Upper lobe of left lung (tissue), 6 donors: ENCODE measurements at regions not wholly inside any gene's neighbourhood (a gene's known extent, or its start where the extent isn't known, plus 50 kb on each side); places are given as distances from the start of the nearest gene placed in this dataset.

Source experiments
- ATAC-seq, 2 donors: fragments of 200-7000 bp; cut with Tn5 transposase; one replicate each; pipeline ENCODE4 v1.9.1; 2022; ENCODE audit warnings: mild to moderate bottlenecking in 2 of 2, moderate library complexity in 2 of 2; ENCODE audit not compliant: low FRiP score in 2 of 2
- DNase-seq, 2 donors: peaks; one replicate each; pipeline ENCODE4 v3.0.0-alpha.2; 2019 to 2020
- H3K27ac ChIP-seq, 4 donors: fragments of 200-600 bp; sonication (generic); one replicate each; pipeline ENCODE4 v1.5.1; 2016 to 2019
- H3K27me3 ChIP-seq, 4 donors: fragments of 200-600 bp; sonication (generic); one replicate each; pipeline ENCODE4 v1.5.1; 2017 to 2019
- H3K36me3 ChIP-seq, 4 donors: fragments of 200-600 bp; sonication (generic); one replicate each; pipeline ENCODE4 v1.5.1; 2016 to 2019
- H3K4me1 ChIP-seq, 4 donors: fragments of 200-600 bp; sonication (generic); one replicate each; pipeline ENCODE4 v1.5.1; 2018 to 2019
- H3K4me3 ChIP-seq, 4 donors: fragments of 200-600 bp; sonication (generic); one replicate each; pipeline ENCODE4 v1.5.1; 2017 to 2019; ENCODE audit warnings: mild to moderate bottlenecking in 2 of 4, moderate library complexity in 1 of 4
- H3K9me3 ChIP-seq, 4 donors: fragments of 200-600 bp; sonication (generic); one replicate each; pipeline ENCODE4 v1.5.1; 2018 to 2019
- EP300 ChIP-seq, 4 donors: sonication (generic); formaldehyde crosslinking; IDR thresholded peaks; one replicate each; pipeline ENCODE4 v1.5.1; 2017; ENCODE audit warnings: antibody characterized with exemption in 4 of 4, control low read depth in 2 of 4
- POLR2A ChIP-seq, 4 donors: fragments of 450-650 bp; IDR thresholded peaks; one replicate each; pipeline ENCODE4 v1.5.1; 2016 to 2017; ENCODE audit warnings: antibody characterized with exemption in 4 of 4, mild to moderate bottlenecking in 2 of 4
- POLR2AphosphoS5 ChIP-seq, 2 donors: sonication (generic); formaldehyde crosslinking; IDR thresholded peaks; one replicate each; pipeline ENCODE4 v1.5.1; 2017; ENCODE audit warnings: antibody characterized with exemption in 2 of 2
- WGBS, 2 donors: methylation state at CpG; one replicate each; pipeline ENCODE4 v1.1.5; 2017 to 2018; 5-methylcytosine and 5-hydroxymethylcytosine counted together
- TF ChIP-seq, protein P1 (sequence below), 6 experiments: fragments of 450-650 bp in 4 of 6; fragments of 200-600 bp in 2 of 6; sonication (generic) in 2 of 6; IDR thresholded peaks; one replicate each; pipeline ENCODE4 v1.5.1; 2016 to 2019; ENCODE audit warnings: antibody characterized with exemption in 6 of 6
- donor health status: DM: no; HTN: no; CAD: no; lungs with moderate emphysema.
- donor health status: DM: no; HTN: yes; CAD: no; lungs with severe emphysema.

DNA sequence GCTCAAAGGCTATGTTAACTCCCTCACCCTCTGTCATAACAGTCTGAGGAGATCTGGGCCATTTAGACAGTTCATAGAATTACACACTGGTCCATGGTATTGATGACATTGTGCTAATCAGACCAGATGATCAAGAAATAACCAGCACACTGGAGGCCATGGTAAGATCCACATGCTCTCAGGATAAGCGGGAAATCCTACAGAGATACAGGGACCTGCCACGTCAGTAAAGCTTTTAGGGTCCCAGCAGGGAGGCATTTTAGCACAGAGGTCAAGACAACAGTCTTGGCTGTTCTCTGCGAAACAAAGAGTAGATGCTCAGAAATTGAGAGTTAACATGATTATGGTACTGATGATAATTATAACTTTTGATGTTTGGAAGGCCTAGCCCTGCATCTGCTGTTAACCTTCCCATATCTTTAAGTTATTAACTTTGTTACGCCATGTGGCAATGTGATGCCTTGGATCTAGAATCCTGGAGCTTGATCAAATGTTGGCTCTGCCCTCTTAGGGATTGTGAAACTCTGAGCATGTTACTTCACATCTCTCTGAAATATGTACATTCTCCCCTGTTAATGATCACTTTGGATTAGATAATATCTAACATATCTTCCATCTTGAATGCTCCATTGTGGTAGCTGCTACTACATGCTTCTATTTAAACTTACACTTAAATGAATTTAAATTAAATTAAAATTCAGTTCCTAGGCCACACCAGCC, 172.0 kb upstream of the SOX9 start:
- H3K9me3 ChIP-seq: no peaks in the 10 kb centered on the region

DNA sequence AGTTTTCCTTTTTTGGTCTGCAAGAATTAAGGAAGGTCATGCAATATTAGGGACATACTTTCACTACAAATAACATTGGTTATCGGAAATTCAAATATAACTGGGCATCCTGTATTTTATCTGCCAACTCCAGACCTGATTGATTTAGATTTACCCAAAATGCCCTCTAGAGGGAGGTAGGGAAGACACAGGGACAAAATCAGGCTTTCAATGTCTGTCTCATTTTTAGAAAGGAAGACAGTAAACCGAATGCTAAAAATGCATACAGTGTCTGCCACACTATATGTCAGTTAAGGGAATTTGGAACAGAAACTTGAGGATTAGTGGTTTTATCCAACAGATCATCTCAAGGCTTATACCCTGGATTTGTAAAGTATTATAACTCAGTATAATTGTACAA, 161.7 kb upstream of the SOX9 start:
- H3K4me3 ChIP-seq: no peak overlapping the region
- H3K27me3 ChIP-seq: no peaks in the 10 kb centered on the region
- no peak overlapping the region for H3K27ac ChIP-seq
- H3K36me3 ChIP-seq: no peaks in the 10 kb centered on the region
- no peak for ATAC-seq
- H3K4me1 ChIP-seq: no peaks in the 10 kb centered on the region
- no peak for DNase-seq
- H3K9me3 ChIP-seq: no peaks in the 10 kb centered on the region
- WGBS, 2 donors: 87 to 89% methylated on average over 2 of the region's 2 CpGs
- no peak for TF ChIP-seq EP300 (IDR thresholded peaks at IDR 0.05)
- TF ChIP-seq, protein P1, sequence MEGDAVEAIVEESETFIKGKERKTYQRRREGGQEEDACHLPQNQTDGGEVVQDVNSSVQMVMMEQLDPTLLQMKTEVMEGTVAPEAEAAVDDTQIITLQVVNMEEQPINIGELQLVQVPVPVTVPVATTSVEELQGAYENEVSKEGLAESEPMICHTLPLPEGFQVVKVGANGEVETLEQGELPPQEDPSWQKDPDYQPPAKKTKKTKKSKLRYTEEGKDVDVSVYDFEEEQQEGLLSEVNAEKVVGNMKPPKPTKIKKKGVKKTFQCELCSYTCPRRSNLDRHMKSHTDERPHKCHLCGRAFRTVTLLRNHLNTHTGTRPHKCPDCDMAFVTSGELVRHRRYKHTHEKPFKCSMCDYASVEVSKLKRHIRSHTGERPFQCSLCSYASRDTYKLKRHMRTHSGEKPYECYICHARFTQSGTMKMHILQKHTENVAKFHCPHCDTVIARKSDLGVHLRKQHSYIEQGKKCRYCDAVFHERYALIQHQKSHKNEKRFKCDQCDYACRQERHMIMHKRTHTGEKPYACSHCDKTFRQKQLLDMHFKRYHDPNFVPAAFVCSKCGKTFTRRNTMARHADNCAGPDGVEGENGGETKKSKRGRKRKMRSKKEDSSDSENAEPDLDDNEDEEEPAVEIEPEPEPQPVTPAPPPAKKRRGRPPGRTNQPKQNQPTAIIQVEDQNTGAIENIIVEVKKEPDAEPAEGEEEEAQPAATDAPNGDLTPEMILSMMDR (IDR thresholded peaks at IDR 0.05): no peak
- TF ChIP-seq POLR2A (IDR thresholded peaks at IDR 0.05): no peak
- TF ChIP-seq POLR2AphosphoS5 (IDR thresholded peaks at IDR 0.05): no peak

More for the DNA sequence above, 172.0 kb upstream of the SOX9 start:
- no peak for TF ChIP-seq POLR2A (IDR thresholded peaks at IDR 0.05)
- TF ChIP-seq POLR2AphosphoS5 (IDR thresholded peaks at IDR 0.05): no peak
- TF ChIP-seq, protein P1 (IDR thresholded peaks at IDR 0.05): no peak
- no peak for TF ChIP-seq EP300 (IDR thresholded peaks at IDR 0.05)
- Histone ChIP-seq H3K4me3 (no peak overlapping the region), H3K27ac (no peak overlapping the region), H3K27me3 (no peaks in the 10 kb centered on the region), H3K4me1 (no peaks in the 10 kb centered on the region), H3K36me3 (no peaks in the 10 kb centered on the region)
- ATAC-seq (no peak), DNase-seq (no peak)
- 86 to 89% methylated on average over 4 of the region's 4 CpGs for WGBS, 2 donors

DNA sequence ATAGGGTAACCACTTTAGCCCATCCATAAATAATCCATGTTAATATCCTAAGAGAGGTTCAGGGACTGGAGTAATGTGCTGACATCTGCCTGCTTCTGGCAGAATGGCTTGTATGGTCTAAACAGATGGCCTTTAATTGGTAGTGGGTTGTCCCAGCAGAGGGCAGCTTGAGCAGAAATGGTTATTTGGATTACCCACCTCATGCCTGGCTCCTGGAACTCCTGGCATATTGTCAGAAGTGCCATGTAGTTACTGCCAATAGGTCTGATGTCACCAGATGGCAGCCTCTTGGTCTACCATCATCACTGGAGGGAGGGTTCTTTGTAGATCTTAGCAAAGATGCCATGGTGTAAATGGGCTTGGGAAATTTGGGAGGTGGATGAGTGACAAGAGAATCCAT, 157.5 kb upstream of the SOX9 start:
- ATAC-seq (no peak), DNase-seq (no peak)
- H3K27me3 ChIP-seq: no peaks in the 10 kb centered on the region
- TF ChIP-seq, protein P1 (IDR thresholded peaks at IDR 0.05): no peak
- TF ChIP-seq POLR2AphosphoS5 (IDR thresholded peaks at IDR 0.05): no peak
- no peak for TF ChIP-seq EP300 (IDR thresholded peaks at IDR 0.05)
- no peak for TF ChIP-seq POLR2A (IDR thresholded peaks at IDR 0.05)
- H3K36me3 ChIP-seq: no peaks in the 10 kb centered on the region
- no peaks in the 10 kb centered on the region for H3K9me3 ChIP-seq
- H3K4me1 ChIP-seq: no peaks in the 10 kb centered on the region
- H3K4me3 ChIP-seq: no peak overlapping the region
- no peak overlapping the region for H3K27ac ChIP-seq

DNA sequence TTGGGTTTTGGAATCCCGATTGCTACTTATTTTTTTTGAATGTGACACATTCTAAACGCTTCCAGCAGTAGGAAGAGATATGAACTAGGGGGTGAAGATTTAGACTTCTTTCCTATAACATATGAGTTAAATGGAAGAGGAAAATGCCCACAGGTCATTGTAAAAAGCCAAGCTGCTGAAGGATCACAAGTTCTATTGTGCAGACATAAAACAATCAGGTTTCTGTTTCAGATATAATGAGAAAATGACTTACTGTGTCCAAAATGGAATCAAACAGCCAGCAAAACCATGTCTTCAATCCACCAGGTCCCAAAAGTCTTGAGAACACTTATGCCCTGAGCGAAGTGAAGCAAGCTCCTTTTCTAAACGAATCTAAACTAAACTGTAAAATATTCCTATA, 157.0 kb upstream of the SOX9 start:
- H3K27me3 ChIP-seq: no peaks in the 10 kb centered on the region
- WGBS, 2 donors: 83 to 89% methylated on average over 4 of the region's 4 CpGs
- no peaks in the 10 kb centered on the region for H3K9me3 ChIP-seq
- H3K4me3 ChIP-seq: no peak overlapping the region
- no peaks in the 10 kb centered on the region for H3K36me3 ChIP-seq
- no peaks in the 10 kb centered on the region for H3K4me1 ChIP-seq
- TF ChIP-seq POLR2AphosphoS5 (IDR thresholded peaks at IDR 0.05) (no peak), EP300 (IDR thresholded peaks at IDR 0.05) (no peak), POLR2A (IDR thresholded peaks at IDR 0.05) (no peak)
- TF ChIP-seq, protein P1 (IDR thresholded peaks at IDR 0.05): no peak
- H3K27ac ChIP-seq: no peak overlapping the region
- ATAC-seq: no peak
- DNase-seq: no peak

DNA sequence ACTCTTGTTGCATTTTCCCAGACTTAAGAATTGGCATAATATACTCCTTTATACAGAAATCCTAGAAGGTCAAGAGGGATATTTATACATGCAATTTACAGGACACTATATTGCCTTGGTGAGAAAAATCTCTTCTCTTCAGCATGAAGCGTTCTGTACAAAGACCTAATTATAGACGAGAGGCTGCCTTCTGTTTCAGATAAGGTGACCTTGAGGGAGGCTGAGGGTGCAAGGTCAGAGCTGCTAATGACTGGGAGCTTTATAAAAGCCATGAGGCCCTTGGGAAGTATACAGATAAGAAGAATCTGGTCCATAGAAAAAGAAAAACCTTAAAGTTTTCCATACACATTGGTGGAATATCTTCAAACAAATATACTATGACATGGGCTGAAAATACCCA, 156.3 kb upstream of the SOX9 start:
- H3K4me3 ChIP-seq: no peak overlapping the region
- H3K27ac ChIP-seq: no peak overlapping the region
- 62 to 84% methylated on average over 2 of the region's 2 CpGs for WGBS, 2 donors
- H3K4me1 ChIP-seq: no peaks in the 10 kb centered on the region
- TF ChIP-seq POLR2A (IDR thresholded peaks at IDR 0.05): no peak
- no peak for TF ChIP-seq POLR2AphosphoS5 (IDR thresholded peaks at IDR 0.05)
- TF ChIP-seq, protein P1 (IDR thresholded peaks at IDR 0.05): no peak
- no peak for TF ChIP-seq EP300 (IDR thresholded peaks at IDR 0.05)
- ATAC-seq (no peak), DNase-seq (no peak)
- H3K9me3 ChIP-seq: no peaks in the 10 kb centered on the region
- H3K36me3 ChIP-seq: no peaks in the 10 kb centered on the region
- no peaks in the 10 kb centered on the region for H3K27me3 ChIP-seq
